Activated naive CD8-positive, alpha-beta T cell treated with anti-CD3 and anti-CD28 coated beads, Interleukin-2, amount 10 ng/mL, durations not matched to agents 7 days and 5 days (primary cell): ENCODE measurements at regions not wholly inside any gene's neighbourhood (a gene's known extent, or its start where the extent isn't known, plus 50 kb on each side); places are given as distances from the start of the nearest gene placed in this dataset.

Experiments
- ATAC-seq: fragments of 150-1000 bp; cut with Tn5 transposase; one replicate; pipeline ENCODE4 v1.10.0; 2021; ENCODE audit warnings: low read depth, moderate library complexity
- POLR2A ChIA-PET: fragments of 350-600 bp; sonication (Branson Sonifier 250); formaldehyde crosslinking; loops from one replicate; lab custom pipeline; 2021; ENCODE audit warnings: antibody characterized with exemption; lab: Charles Lee
- DNase-seq: peaks from one replicate; pipeline ENCODE4 v3.0.0; 2021
- H3K27ac Mint-ChIP-seq: one replicate; pipeline ENCODE4 v1.8.0; 2022; ENCODE audit warnings: mild to moderate bottlenecking, mixed read lengths
- H3K27me3 Mint-ChIP-seq: one replicate; pipeline ENCODE4 v1.8.0; 2022; ENCODE audit warnings: mild to moderate bottlenecking, moderate library complexity, mixed read lengths
- H3K36me3 Mint-ChIP-seq: one replicate; pipeline ENCODE4 v1.8.0; 2021; ENCODE audit warnings: mild to moderate bottlenecking, mixed read lengths
- H3K4me1 Mint-ChIP-seq: one replicate; pipeline ENCODE4 v1.8.0; 2021; ENCODE audit warnings: mixed read lengths
- H3K4me3 Mint-ChIP-seq: one replicate; pipeline ENCODE4 v1.8.0; 2022; ENCODE audit warnings: mild to moderate bottlenecking, moderate library complexity, mixed read lengths
- H3K9me3 Mint-ChIP-seq: one replicate; pipeline ENCODE4 v1.8.0; 2021; ENCODE audit warnings: mixed read lengths

GRCh38 chrX:131918839-131919238, 104.3 kb upstream of the STK26 start:
- POLR2A ChIA-PET = no interaction called here
- H3K4me3 Mint-ChIP-seq = no peak overlapping the region
- peaks cover 2% of the 10 kb centered on the region for H3K9me3 Mint-ChIP-seq
- H3K36me3 Mint-ChIP-seq = no peaks in the 10 kb centered on the region
- no peak for ATAC-seq
- no peak for DNase-seq
- H3K27ac Mint-ChIP-seq = no peak overlapping the region
- H3K27me3 Mint-ChIP-seq = no peaks in the 10 kb centered on the region
- no peaks in the 10 kb centered on the region for H3K4me1 Mint-ChIP-seq

DNA sequence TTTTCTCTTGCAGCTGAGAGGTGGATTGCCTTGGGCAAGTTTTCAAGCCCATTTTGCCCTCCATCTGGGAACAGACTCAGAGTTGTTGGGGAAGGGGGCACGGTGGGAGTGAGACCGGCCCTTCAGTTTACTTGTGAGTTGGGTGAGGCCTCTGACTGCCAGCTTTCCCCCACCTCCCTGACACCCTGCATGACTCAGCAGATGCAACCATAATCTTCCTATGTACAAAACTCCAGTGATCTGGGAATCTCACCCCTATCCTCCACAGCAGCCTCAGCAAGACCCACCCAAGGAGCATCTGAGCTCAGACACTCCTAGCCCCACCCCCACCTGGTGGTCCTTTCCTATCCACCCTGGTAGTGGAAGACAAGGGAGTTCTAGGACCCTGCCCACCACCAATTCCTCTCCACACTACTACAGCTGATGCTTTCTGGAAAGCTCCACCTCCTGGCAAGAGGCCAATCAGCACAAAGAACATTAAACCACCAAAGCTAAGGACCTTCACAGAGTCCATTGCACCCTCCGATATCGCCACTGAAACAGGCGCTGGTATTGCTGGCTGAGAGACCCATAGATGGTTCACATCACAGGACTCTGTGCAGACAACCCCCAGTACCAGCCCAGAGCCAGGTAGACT, 99.4 kb upstream of the STK26 start:
- DNase-seq (no peak), ATAC-seq (no peak)
- H3K9me3 Mint-ChIP-seq = peaks cover 4% of the 10 kb centered on the region
- peaks cover 2% of the 10 kb centered on the region for H3K27me3 Mint-ChIP-seq
- no peaks in the 10 kb centered on the region for H3K36me3 Mint-ChIP-seq
- no peak overlapping the region for H3K4me3 Mint-ChIP-seq
- POLR2A ChIA-PET = no interaction called here
- H3K4me1 Mint-ChIP-seq = no peaks in the 10 kb centered on the region
- no peak overlapping the region for H3K27ac Mint-ChIP-seq

DNA sequence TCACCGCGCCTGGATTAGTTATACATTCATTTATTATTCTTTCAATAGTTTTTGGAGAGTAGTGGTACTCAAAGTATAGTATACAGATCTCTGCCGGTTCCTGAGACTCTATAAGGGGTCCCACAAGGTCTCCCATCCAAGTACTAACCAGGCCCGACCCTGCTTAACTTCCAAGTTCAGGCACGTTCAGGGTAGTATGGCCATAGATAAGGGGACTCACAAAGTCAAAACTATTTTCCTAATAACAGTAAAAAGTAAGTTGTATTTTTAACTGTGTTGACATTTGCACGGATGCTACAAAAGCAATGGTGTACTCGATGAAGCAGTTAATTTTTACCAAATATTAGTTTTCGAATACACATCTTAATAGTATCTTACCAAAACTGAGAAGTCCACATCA, 84.4 kb upstream of the STK26 start:
- Mint-ChIP-seq H3K27me3 (no peaks in the 10 kb centered on the region), H3K9me3 (no peaks in the 10 kb centered on the region), H3K4me1 (no peaks in the 10 kb centered on the region), H3K36me3 (no peaks in the 10 kb centered on the region), H3K4me3 (no peak overlapping the region), H3K27ac (no peak overlapping the region)
- DNase-seq = no peak
- POLR2A ChIA-PET = no interaction called here
- ATAC-seq = no peak

DNA sequence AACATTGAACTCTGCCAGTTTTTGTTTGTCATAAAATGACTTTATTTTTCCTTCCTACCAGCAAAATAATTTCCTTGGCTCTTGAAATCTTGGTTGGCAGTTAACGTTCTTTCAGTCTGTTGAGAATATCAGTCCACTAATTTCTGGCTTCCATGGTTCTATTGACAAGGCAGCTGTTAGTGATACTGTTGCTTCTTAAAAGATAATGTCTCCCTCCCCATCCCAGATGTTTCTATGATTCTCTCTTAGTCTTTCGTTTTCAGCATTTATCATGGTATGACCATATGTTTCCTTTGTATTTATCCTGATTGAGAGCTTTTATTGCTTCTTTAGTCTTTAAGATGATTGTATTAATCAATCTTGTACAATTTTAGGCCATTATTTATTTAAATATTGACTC, 81.1 kb upstream of the STK26 start:
- Mint-ChIP-seq H3K27me3 (no peaks in the 10 kb centered on the region), H3K4me1 (no peaks in the 10 kb centered on the region), H3K9me3 (no peaks in the 10 kb centered on the region), H3K36me3 (no peaks in the 10 kb centered on the region), H3K27ac (no peak overlapping the region), H3K4me3 (no peak overlapping the region)
- DNase-seq = no peak
- ATAC-seq = no peak
- POLR2A ChIA-PET = no interaction called here

GRCh38 chrX:131944936-131945902, 77.9 kb upstream of the STK26 start:
- Mint-ChIP-seq H3K4me1 (no peaks in the 10 kb centered on the region), H3K27me3 (no peaks in the 10 kb centered on the region), H3K27ac (no peak overlapping the region), H3K9me3 (no peaks in the 10 kb centered on the region), H3K4me3 (no peak overlapping the region), H3K36me3 (no peaks in the 10 kb centered on the region)
- POLR2A ChIA-PET = no interaction called here
- ATAC-seq = no peak
- DNase-seq = no peak

GRCh38 chrX:131951166-131951565, 71.9 kb upstream of the STK26 start:
- POLR2A ChIA-PET = no interaction called here
- H3K4me1 Mint-ChIP-seq = peaks cover 5% of the 10 kb centered on the region
- H3K27ac Mint-ChIP-seq = no peak overlapping the region
- DNase-seq (no peak), ATAC-seq (no peak)
- H3K9me3 Mint-ChIP-seq = peaks cover 2% of the 10 kb centered on the region
- H3K27me3 Mint-ChIP-seq = peaks cover 2% of the 10 kb centered on the region
- no peaks in the 10 kb centered on the region for H3K36me3 Mint-ChIP-seq
- no peak overlapping the region for H3K4me3 Mint-ChIP-seq

GRCh38 chrX:131955099-131955777, 67.9 kb upstream of the STK26 start:
- no peak for ATAC-seq
- Mint-ChIP-seq H3K36me3 (no peaks in the 10 kb centered on the region), H3K27me3 (peaks cover 2% of the 10 kb centered on the region), H3K27ac (no peak overlapping the region), H3K4me1 (peaks cover 5% of the 10 kb centered on the region), H3K4me3 (no peak overlapping the region), H3K9me3 (peaks cover 2% of the 10 kb centered on the region)
- POLR2A ChIA-PET = no interaction called here
- no peak for DNase-seq

- H3K4me3 Mint-ChIP-seq = no peak overlapping the region
- peaks cover 5% of the 10 kb centered on the region for H3K4me1 Mint-ChIP-seq
- H3K36me3 Mint-ChIP-seq = no peaks in the 10 kb centered on the region
- H3K27ac Mint-ChIP-seq = no peak overlapping the region
- POLR2A ChIA-PET = no interaction called here
- peaks cover 1% of the 10 kb centered on the region for H3K27me3 Mint-ChIP-seq
- H3K9me3 Mint-ChIP-seq = peaks cover 3% of the 10 kb centered on the region
- no peak for DNase-seq
- no peak for ATAC-seq
Measured at GRCh38 chrX:131958724-131959123, 64.4 kb upstream of the STK26 start.

- DNase-seq = no peak
- POLR2A ChIA-PET = no interaction called here
- Mint-ChIP-seq H3K4me3 (peak overlapping the region; percentile 76), H3K36me3 (no peaks in the 10 kb centered on the region), H3K4me1 (peaks cover 4% of the 10 kb centered on the region), H3K27ac (peak overlapping the region; percentile 88), H3K27me3 (no peaks in the 10 kb centered on the region), H3K9me3 (no peaks in the 10 kb centered on the region)
- ATAC-seq = no peak
Measured at GRCh38 chrX:131970347-131970746, 52.8 kb upstream of the STK26 start.
